PC-9 (cell line): ENCODE measurements at regions not wholly inside any gene's neighbourhood (a gene's known extent, or its start where the extent isn't known, plus 50 kb on each side); places are given as distances from the start of the nearest gene placed in this dataset.

Experiments
- BruUV-seq: library from RNA; stranded (reverse); fragments of 400-500 nt; replicated peaks from 2 replicates; lab custom pipeline; 2021; lab: Mats Ljungman, UMichigan
- CTCF ChIA-PET: fragments of 300-600 bp; sonication (Branson Sonifier 250); formaldehyde crosslinking; loops from one replicate; lab custom pipeline; 2022; ENCODE audit warnings: antibody characterized with exemption; lab: Charles Lee
- POLR2A ChIA-PET: fragments of 300-600 bp; sonication (Branson Sonifier 250); formaldehyde crosslinking; loops from one replicate; lab custom pipeline; 2022; ENCODE audit warnings: antibody characterized with exemption; ENCODE audit not compliant: unreplicated experiment; lab: Charles Lee
- DNase-seq, 2 experiments: peaks; one replicate each; pipeline versions ENCODE4 v3.0.0 to v3.0.0-alpha.2; 2015 to 2022; ENCODE audit warnings: mixed read lengths in 1 of 2
- H2AFZ ChIP-seq: fragments of 200-600 bp; sonication (generic); 2 replicates; pipeline ENCODE4 v1.8.1; 2017; ENCODE audit warnings: antibody characterized with exemption
- H3F3A ChIP-seq: fragments of 200-600 bp; sonication (generic); 2 replicates; pipeline ENCODE4 v1.8.1; 2017; ENCODE audit warnings: antibody characterized with exemption, mild to moderate bottlenecking, low read depth; ENCODE audit not compliant: insufficient read depth
- H3K27ac ChIP-seq: fragments of 200-600 bp; sonication (generic); 2 replicates; pipeline ENCODE4 v1.6.1; 2016; ENCODE audit warnings: mixed run types
- H3K27me3 ChIP-seq: fragments of 200-600 bp; sonication (generic); 2 replicates; pipeline ENCODE4 v1.6.1; 2016; ENCODE audit warnings: low read depth, mixed run types; ENCODE audit not compliant: insufficient read depth
- H3K36me3 ChIP-seq: fragments of 200-600 bp; sonication (generic); 2 replicates; pipeline ENCODE4 v1.6.1; 2016; ENCODE audit warnings: low read depth, mixed run types
- H3K4me1 ChIP-seq: fragments of 200-600 bp; sonication (generic); replicated peaks from 2 replicates; pipeline ENCODE4 v1.6.1; 2016; ENCODE audit warnings: mixed run types; ENCODE audit not compliant: insufficient read depth
- H3K4me2 ChIP-seq: fragments of 200-600 bp; sonication (generic); 2 replicates; pipeline ENCODE4 v1.6.1; 2017; ENCODE audit warnings: mixed run types
- H3K4me3 ChIP-seq: fragments of 200-600 bp; sonication (generic); 2 replicates; pipeline ENCODE4 v1.6.1; 2016; ENCODE audit warnings: mixed run types
- H3K79me2 ChIP-seq: fragments of 200-600 bp; sonication (generic); 2 replicates; pipeline ENCODE4 v1.6.1; 2017; ENCODE audit warnings: low read depth, mixed run types
- H3K9me2 ChIP-seq: fragments of 200-600 bp; sonication (generic); 2 replicates; pipeline ENCODE4 v1.8.1; 2017; ENCODE audit warnings: mild to moderate bottlenecking; ENCODE audit not compliant: insufficient read depth
- H3K9me3 ChIP-seq: fragments of 200-600 bp; sonication (generic); 2 replicates; pipeline ENCODE4 v1.8.1; 2016; ENCODE audit warnings: low read depth; ENCODE audit not compliant: insufficient read depth
- H4K20me1 ChIP-seq: fragments of 200-600 bp; sonication (generic); 2 replicates; pipeline ENCODE4 v1.8.1; 2017; ENCODE audit not compliant: insufficient read depth
- EZH2 ChIP-seq: fragments of 200-600 bp; sonication (generic); IDR thresholded peaks from 2 replicates; pipeline ENCODE4 v1.8.0; 2017; ENCODE audit warnings: antibody characterized with exemption, low read depth
- intact Hi-C: fragments of 100-400 bp; cut with micrococcal nuclease; formaldehyde crosslinking; loops from one replicate; pipeline ENCODE4 v1.10.0; 2022; ENCODE audit not compliant: unreplicated experiment
- TF ChIP-seq, protein P1 (sequence below): fragments of 200-600 bp; sonication (generic); conservative IDR thresholded peaks from 2 replicates; pipeline ENCODE4 v1.6.1; 2017; ENCODE audit warnings: mixed run types, antibody characterized with exemption, mild to moderate bottlenecking, moderate library complexity

DNA sequence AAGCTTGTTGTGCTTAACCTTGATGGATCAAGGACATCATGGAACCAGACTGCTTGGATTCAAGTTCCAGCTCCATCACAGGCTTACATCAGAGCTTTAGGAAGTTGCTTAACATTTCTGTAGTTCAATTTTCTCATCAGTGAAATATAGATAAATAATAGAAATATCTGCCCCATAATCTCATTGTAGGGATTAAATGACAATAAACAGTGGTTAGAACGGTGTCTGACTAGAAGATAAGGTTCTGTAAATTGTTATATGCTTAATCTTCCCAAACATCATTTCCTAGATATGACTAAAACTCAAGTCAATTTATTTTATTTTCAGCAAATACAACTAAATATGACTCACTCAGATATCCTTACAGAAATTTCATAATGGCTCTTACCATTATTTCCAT is 83.5 kb downstream of the SLITRK1 start:
- H3K4me3 ChIP-seq, result no peak overlapping the region
- no peaks in the 10 kb centered on the region for H3K9me2 ChIP-seq
- ChIA-PET CTCF (no interaction called here), POLR2A (no interaction called here)
- no peaks in the 10 kb centered on the region for H3K9me3 ChIP-seq
- intact Hi-C loops, result no loop called here
- TF ChIP-seq EZH2, result no peak
- TF ChIP-seq, protein P1, sequence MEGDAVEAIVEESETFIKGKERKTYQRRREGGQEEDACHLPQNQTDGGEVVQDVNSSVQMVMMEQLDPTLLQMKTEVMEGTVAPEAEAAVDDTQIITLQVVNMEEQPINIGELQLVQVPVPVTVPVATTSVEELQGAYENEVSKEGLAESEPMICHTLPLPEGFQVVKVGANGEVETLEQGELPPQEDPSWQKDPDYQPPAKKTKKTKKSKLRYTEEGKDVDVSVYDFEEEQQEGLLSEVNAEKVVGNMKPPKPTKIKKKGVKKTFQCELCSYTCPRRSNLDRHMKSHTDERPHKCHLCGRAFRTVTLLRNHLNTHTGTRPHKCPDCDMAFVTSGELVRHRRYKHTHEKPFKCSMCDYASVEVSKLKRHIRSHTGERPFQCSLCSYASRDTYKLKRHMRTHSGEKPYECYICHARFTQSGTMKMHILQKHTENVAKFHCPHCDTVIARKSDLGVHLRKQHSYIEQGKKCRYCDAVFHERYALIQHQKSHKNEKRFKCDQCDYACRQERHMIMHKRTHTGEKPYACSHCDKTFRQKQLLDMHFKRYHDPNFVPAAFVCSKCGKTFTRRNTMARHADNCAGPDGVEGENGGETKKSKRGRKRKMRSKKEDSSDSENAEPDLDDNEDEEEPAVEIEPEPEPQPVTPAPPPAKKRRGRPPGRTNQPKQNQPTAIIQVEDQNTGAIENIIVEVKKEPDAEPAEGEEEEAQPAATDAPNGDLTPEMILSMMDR, result no peak
- no peaks in the 10 kb centered on the region for H4K20me1 ChIP-seq
- H3F3A ChIP-seq, result no peaks in the 10 kb centered on the region
- no peaks in the 10 kb centered on the region for H3K79me2 ChIP-seq
- no TSS peak for BruUV-seq
- H2AFZ ChIP-seq, result no peak overlapping the region
- H3K27me3 ChIP-seq, result no peaks in the 10 kb centered on the region
- H3K36me3 ChIP-seq, result no peaks in the 10 kb centered on the region
- no peak overlapping the region for H3K27ac ChIP-seq
- H3K4me2 ChIP-seq, result no peak overlapping the region
- H3K4me1 ChIP-seq, result no peaks in the 10 kb centered on the region
- DNase-seq, result no peak

DNA sequence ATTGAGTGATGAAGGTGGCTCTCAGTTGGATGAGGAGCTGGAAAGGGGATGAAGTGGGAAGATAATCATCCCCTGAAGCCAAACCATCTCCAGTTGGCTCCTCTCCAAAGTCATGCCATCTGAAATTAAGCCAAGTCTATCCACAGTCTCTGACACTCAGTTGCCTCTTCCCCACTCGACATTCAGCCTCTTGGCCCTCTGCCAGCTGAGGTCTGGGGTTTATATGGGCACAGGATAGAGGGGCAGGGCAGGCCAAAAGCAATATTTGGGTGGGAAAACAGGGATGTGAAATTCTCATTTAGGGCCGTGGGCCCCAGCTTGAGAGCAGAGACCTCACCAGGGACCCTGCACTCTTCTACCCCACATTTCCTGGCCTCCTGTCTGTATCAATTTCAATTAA is 85.9 kb downstream of the SLITRK1 start:
- no peaks in the 10 kb centered on the region for H3K36me3 ChIP-seq
- no peaks in the 10 kb centered on the region for H3K9me3 ChIP-seq
- no peaks in the 10 kb centered on the region for H3K9me2 ChIP-seq
- no peak overlapping the region for H3K27ac ChIP-seq
- no peaks in the 10 kb centered on the region for H3F3A ChIP-seq
- H4K20me1 ChIP-seq, result no peaks in the 10 kb centered on the region
- no peaks in the 10 kb centered on the region for H3K27me3 ChIP-seq
- no peak for DNase-seq
- H2AFZ ChIP-seq, result no peak overlapping the region
- H3K79me2 ChIP-seq, result no peaks in the 10 kb centered on the region
- POLR2A ChIA-PET, result no interaction called here
- H3K4me3 ChIP-seq, result no peak overlapping the region
- CTCF ChIA-PET, result no interaction called here
- no TSS peak for BruUV-seq
- TF ChIP-seq, protein P1, result no peak
- TF ChIP-seq EZH2, result no peak
- no peak overlapping the region for H3K4me2 ChIP-seq
- H3K4me1 ChIP-seq, result no peaks in the 10 kb centered on the region
- intact Hi-C loops, result no loop called here

DNA sequence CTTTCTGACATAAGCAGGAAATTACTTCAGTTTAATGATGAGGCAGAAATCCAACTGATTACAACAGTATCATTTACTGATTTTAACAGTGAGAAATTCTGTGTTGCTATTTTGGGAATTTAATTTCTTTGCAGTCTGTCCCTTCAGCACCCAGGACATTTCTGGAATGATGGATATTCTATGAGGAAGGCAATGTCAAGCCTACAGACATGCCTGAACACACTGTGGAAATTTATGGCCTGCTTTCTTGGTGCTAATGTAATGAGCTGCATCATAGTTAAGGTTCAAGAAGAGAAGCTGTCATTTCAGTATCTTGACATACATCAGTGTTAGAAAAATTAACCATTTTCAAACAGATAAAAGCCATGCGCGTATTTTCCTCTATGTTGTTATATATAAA is 87.7 kb downstream of the SLITRK1 start:
- TF ChIP-seq EZH2, result no peak
- TF ChIP-seq, protein P1, result no peak
- Histone ChIP-seq H3K9me3 (no peaks in the 10 kb centered on the region), H3K4me2 (no peak overlapping the region), H3K4me1 (no peaks in the 10 kb centered on the region), H3K27ac (no peak overlapping the region), H3K36me3 (no peaks in the 10 kb centered on the region), H3K9me2 (no peaks in the 10 kb centered on the region), H3K4me3 (no peak overlapping the region), H3F3A (no peaks in the 10 kb centered on the region), H2AFZ (no peak overlapping the region), H4K20me1 (no peaks in the 10 kb centered on the region), H3K27me3 (no peaks in the 10 kb centered on the region), H3K79me2 (no peaks in the 10 kb centered on the region)
- CTCF ChIA-PET, result no interaction called here
- no peak for DNase-seq
- intact Hi-C loops, result no loop called here
- POLR2A ChIA-PET, result no interaction called here
- no TSS peak for BruUV-seq
